Gastroesophageal sphincter (tissue), 4 donors: ENCODE measurements at regions not wholly inside any gene's neighbourhood (a gene's known extent, or its start where the extent isn't known, plus 50 kb on each side); places are given as distances from the start of the nearest gene placed in this dataset.

ENCODE experiments used
- ATAC-seq: fragments of 150-250 bp; one replicate; pipeline ENCODE4 v1.9.1; 2016; ENCODE audit warnings: mild to moderate bottlenecking, moderate library complexity
- H3K27ac ChIP-seq, 4 donors: fragments of 200-600 bp; sonication (generic) in 3 of 4; 1 replicate in 3 of 4; 2 replicates in 1 of 4; pipeline ENCODE4 v1.5.1; 2016 to 2019
- H3K27me3 ChIP-seq: fragments of 200-600 bp; sonication (generic); one replicate; pipeline ENCODE4 v1.5.1; 2019
- H3K36me3 ChIP-seq, 2 donors: fragments of 200-600 bp; sonication (generic); one replicate each; pipeline ENCODE4 v1.5.1; 2019; ENCODE audit warnings: control low read depth in 1 of 2
- H3K4me1 ChIP-seq, 3 donors: fragments of 200-600 bp; sonication (generic); 1 replicate in 2 of 3; 2 replicates in 1 of 3; pipeline ENCODE4 v1.5.1; 2016 to 2019; ENCODE audit warnings: control low read depth in 2 of 3
- H3K4me3 ChIP-seq, 2 donors: fragments of 200-600 bp; sonication (generic); one replicate each; pipeline ENCODE4 v1.5.1; 2019; ENCODE audit warnings: mild to moderate bottlenecking in 1 of 2, moderate library complexity in 1 of 2
- H3K9me3 ChIP-seq, 3 donors: fragments of 200-600 bp; sonication (generic); one replicate each; pipeline ENCODE4 v1.5.1; 2017 to 2019; ENCODE audit warnings: control low read depth in 2 of 3
- EP300 ChIP-seq: sonication (generic); formaldehyde crosslinking; IDR thresholded peaks from one replicate; pipeline ENCODE4 v1.6.1; 2017; ENCODE audit warnings: antibody characterized with exemption, mild to moderate bottlenecking
- POLR2A ChIP-seq, 2 donors: fragments of 450-650 bp; IDR thresholded peaks; one replicate each; pipeline ENCODE4 v1.6.1; 2017; ENCODE audit warnings: antibody characterized with exemption in 2 of 2, mild to moderate bottlenecking in 2 of 2, moderate library complexity in 1 of 2
- POLR2AphosphoS5 ChIP-seq: sonication (generic); formaldehyde crosslinking; IDR thresholded peaks from one replicate; pipeline ENCODE4 v1.6.1; 2017; ENCODE audit warnings: antibody characterized with exemption
- WGBS, 2 donors: methylation state at CpG; one replicate each; pipeline ENCODE4 v1.1.5; 2018; ENCODE audit warnings: low coverage in 1 of 2; 5-methylcytosine and 5-hydroxymethylcytosine counted together
- TF ChIP-seq, protein P1 (sequence below), 4 experiments: fragments of 200-600 bp in 2 of 4; fragments of 450-650 bp in 2 of 4; sonication (generic) in 1 of 4; IDR thresholded peaks; one replicate each; pipeline ENCODE4 v1.5.1; 2017 to 2019; ENCODE audit warnings: antibody characterized with exemption in 4 of 4, mild to moderate bottlenecking in 2 of 4, moderate library complexity in 2 of 4

DNA sequence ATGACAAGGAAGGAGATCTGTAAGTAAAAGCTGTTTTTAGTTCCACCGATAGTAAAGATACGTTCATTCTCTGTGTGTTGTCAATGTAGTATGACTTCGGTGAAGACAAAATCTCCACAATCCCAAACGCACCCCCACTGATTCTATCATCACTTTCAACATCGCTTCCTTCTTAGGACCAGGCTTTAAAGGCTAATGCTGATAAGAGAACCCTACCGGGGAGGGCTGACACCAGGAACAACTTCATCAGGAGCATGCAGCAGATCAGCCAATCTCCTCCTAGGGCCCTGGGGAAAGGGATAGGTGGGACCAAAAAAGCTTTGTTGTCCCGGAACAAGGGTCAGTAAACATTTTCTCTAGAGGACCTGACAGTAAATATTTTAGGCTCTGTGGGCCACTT, 334.1 kb downstream of the VPS13C start:
- no peaks in the 10 kb centered on the region for H3K9me3 ChIP-seq
- no peaks in the 10 kb centered on the region for H3K27me3 ChIP-seq
- H3K4me3 ChIP-seq: no peak overlapping the region
- H3K27ac ChIP-seq: no peak overlapping the region
- no peak for ATAC-seq
- no peaks in the 10 kb centered on the region for H3K36me3 ChIP-seq
- H3K4me1 ChIP-seq: no peaks in the 10 kb centered on the region
- WGBS, 2 donors: 64 to 71% methylated on average over 7 of the region's 7 CpGs
- TF ChIP-seq POLR2A (IDR thresholded peaks at IDR 0.05) (no peak), POLR2AphosphoS5 (no peak)

DNA sequence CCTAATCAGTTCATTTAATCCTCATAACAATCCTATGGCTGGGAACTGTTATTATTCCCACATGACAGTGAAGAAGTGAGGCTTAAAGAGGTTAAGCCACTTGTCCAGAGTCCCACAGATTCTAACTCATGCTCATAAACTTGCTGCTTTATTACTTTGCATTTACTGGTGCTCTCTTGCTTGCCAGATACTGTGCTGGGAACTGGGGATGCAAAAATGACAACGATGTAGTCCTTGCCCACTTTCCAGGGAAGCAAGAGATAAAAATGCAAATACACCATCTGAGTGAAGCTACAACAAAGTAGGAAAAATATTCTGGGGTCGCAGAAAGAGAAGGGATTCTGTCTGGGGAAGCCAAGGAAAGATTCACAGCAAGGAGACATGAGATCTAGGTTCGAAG, 335.0 kb downstream of the VPS13C start:
- Histone ChIP-seq H3K4me3 (no peak overlapping the region), H3K4me1 (no peaks in the 10 kb centered on the region), H3K27me3 (no peaks in the 10 kb centered on the region), H3K9me3 (no peaks in the 10 kb centered on the region), H3K27ac (no peak overlapping the region), H3K36me3 (no peaks in the 10 kb centered on the region)
- WGBS, 2 donors: 43% methylated on average over 3 of the region's 3 CpGs; no CpG with 5 or more reads in 1 of the 2 donors
- TF ChIP-seq EP300: no peak
- no peak for TF ChIP-seq POLR2A (IDR thresholded peaks at IDR 0.05)
- TF ChIP-seq POLR2AphosphoS5: no peak
- TF ChIP-seq, protein P1, sequence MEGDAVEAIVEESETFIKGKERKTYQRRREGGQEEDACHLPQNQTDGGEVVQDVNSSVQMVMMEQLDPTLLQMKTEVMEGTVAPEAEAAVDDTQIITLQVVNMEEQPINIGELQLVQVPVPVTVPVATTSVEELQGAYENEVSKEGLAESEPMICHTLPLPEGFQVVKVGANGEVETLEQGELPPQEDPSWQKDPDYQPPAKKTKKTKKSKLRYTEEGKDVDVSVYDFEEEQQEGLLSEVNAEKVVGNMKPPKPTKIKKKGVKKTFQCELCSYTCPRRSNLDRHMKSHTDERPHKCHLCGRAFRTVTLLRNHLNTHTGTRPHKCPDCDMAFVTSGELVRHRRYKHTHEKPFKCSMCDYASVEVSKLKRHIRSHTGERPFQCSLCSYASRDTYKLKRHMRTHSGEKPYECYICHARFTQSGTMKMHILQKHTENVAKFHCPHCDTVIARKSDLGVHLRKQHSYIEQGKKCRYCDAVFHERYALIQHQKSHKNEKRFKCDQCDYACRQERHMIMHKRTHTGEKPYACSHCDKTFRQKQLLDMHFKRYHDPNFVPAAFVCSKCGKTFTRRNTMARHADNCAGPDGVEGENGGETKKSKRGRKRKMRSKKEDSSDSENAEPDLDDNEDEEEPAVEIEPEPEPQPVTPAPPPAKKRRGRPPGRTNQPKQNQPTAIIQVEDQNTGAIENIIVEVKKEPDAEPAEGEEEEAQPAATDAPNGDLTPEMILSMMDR (IDR thresholded peaks at IDR 0.05): no peak
- ATAC-seq: no peak

DNA sequence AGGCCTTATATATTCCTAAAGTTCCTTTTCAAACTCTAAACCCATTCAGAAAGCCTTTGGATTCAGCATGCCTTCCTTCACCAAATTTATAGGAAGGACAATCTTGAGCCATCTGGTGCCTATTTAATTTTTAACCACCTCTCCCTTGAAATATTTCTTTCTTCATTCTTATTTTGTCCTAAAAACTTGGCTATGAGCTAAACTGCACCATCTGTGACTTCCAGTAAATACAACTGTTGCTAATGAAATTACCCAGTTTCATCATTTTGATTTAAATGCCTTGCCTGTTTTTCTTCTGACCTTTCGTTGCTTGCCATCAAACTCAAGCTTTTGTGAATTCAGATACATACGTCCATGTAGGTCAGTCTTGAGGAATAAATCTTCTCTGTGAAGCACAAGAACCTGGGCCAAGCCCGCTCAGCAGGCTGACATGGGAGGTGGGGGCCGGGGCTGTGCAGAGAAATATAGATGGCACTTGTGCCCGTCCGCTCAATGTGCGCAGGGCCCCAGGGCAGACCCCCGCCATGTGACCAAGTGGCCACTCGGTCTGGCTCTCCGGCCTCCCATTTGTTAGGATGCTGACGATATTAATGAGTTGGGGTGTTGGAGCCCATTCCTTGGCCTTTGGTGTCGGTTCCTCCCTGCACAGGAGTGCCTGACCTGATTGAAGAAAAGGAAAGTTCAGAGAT, 335.9 kb downstream of the VPS13C start:
- no peak for TF ChIP-seq EP300
- no peak for TF ChIP-seq POLR2A (IDR thresholded peaks at IDR 0.05)
- TF ChIP-seq, protein P1 (IDR thresholded peaks at IDR 0.05): no peak
- no peak for TF ChIP-seq POLR2AphosphoS5
- no peaks in the 10 kb centered on the region for H3K9me3 ChIP-seq
- H3K4me1 ChIP-seq: no peaks in the 10 kb centered on the region
- no peak for ATAC-seq
- no peaks in the 10 kb centered on the region for H3K36me3 ChIP-seq
- H3K27me3 ChIP-seq: no peaks in the 10 kb centered on the region
- no peak overlapping the region for H3K4me3 ChIP-seq
- no peak overlapping the region for H3K27ac ChIP-seq
- 82 to 93% methylated on average over 3 to 8 of the region's 12 CpGs for WGBS, 2 donors

DNA sequence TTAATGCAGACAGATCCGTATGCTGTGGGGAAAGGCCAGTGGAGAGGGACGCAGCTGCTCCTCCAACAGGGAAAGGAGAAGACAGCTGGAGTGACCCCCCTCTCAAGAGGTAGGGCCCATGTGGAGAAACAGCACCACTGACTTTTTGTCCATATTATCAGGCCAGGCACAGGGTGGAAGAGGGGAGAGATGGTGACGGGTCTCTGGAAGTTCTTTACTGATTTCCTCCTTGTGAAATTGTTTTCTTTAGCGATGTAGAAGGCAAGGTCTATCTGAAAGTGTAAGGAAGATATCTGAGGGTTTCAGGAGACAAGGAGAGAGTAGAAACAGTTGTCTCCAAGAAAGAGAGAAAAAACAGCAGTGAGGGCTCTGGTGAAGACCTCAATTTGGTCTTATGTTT, 338.8 kb downstream of the VPS13C start:
- Histone ChIP-seq H3K27ac (no peak overlapping the region), H3K9me3 (no peaks in the 10 kb centered on the region), H3K4me1 (no peaks in the 10 kb centered on the region), H3K27me3 (no peaks in the 10 kb centered on the region), H3K36me3 (no peaks in the 10 kb centered on the region), H3K4me3 (no peak overlapping the region)
- no peak for TF ChIP-seq POLR2AphosphoS5
- TF ChIP-seq, protein P1 (IDR thresholded peaks at IDR 0.05): no peak
- no peak for TF ChIP-seq EP300
- TF ChIP-seq POLR2A (IDR thresholded peaks at IDR 0.05): no peak
- no peak for ATAC-seq
- 76 to 83% methylated on average over 1 to 4 of the region's 4 CpGs for WGBS, 2 donors

DNA sequence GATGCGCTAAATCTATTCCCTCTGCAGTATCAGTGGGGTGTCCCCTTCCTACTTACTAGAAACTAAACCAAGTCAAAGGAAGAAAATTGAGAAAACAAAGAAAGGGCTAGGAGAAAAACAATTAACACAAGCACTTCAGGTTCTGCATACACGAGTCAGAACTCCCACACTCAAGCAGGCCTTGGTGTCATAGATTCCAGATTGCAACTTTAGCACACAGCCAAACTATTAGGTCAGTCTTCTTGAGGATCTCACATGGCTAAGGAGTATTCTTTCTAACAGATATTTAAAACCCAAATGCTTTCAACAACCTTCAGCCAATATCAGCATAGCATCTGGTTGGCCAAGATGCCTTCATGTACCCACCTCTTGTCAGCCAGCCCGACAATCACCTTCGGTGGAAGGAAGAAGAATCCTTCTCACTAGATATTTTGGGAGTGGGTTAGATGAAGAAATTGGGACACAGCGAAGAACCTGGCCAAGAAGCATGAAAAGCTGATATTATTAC, 340.0 kb downstream of the VPS13C start:
- Histone ChIP-seq H3K27ac (no peak overlapping the region), H3K27me3 (no peaks in the 10 kb centered on the region), H3K4me1 (no peaks in the 10 kb centered on the region), H3K9me3 (no peaks in the 10 kb centered on the region), H3K36me3 (no peaks in the 10 kb centered on the region), H3K4me3 (no peak overlapping the region)
- ATAC-seq: peak; percentile 70
- 84 to 90% methylated on average over 3 to 5 of the region's 5 CpGs for WGBS, 2 donors
- TF ChIP-seq POLR2A (IDR thresholded peaks at IDR 0.05) (no peak), EP300 (no peak), POLR2AphosphoS5 (no peak)
- TF ChIP-seq, protein P1 (IDR thresholded peaks at IDR 0.05): no peak
